GM19351 (cell line): ENCODE measurements at regions not wholly inside any gene's neighbourhood (a gene's known extent, or its start where the extent isn't known, plus 50 kb on each side); places are given as distances from the start of the nearest gene placed in this dataset.

Experiments used
- ATAC-seq: cut with Tn5 transposase; IDR thresholded peaks from one replicate; pipeline ENCODE4 v1.9.1; 2021; ENCODE audit warnings: mild to moderate bottlenecking, moderate library complexity; ENCODE audit not compliant: unreplicated experiment

GRCh38 chr5:39475159-39475571, 50.4 kb upstream of the DAB2 start:
- no peak for ATAC-seq
